ENCODE measurements at regions not wholly inside any gene's neighbourhood (a gene's known extent, or its start where the extent isn't known, plus 50 kb on each side); places are given as distances from the start of the nearest gene placed in this dataset.

DNA sequence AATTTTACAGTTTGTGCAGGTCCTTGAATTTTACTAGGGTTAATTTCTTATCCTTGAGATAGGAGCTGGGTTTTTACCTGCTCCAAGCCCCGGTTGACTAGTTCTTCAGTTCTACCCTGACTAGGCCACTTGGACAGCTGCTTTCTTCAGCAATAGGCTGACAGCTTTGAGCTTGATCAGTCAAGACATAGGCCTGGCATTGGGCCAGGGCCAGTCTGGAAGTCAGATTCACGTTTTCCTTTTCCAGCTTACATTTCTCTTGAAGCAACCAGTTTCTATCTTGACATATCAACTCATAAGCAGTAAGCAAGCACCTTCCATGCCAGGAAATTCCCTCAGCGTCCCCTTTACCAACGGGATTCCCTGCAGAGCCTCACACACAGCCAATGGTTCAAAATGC lies 63.7 kb upstream of the AJAP1 start:
- DNase-seq (ENCODE audit: low spot score) = no peak

DNA sequence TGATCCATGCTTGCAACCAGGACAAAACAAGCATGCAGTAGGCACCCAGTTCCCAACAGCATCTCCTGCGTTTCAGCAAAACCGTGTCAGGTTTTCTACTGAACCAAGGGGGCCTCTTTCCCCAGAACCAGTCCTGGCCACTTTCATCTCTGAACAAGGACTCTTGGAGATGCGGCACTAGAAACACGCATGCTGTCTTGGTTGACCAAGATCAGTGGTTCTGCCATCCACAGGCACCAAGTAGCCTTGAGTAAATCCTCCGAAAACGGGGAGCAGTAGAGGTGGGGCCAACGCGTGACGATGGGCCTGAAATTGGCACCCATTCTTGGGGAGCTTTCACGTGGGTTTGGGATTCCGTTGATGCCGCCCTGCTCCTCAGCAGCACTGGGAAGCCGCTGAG lies 62.5 kb upstream of the AJAP1 start:
- no peak for DNase-seq (ENCODE audit: low spot score)

DNA sequence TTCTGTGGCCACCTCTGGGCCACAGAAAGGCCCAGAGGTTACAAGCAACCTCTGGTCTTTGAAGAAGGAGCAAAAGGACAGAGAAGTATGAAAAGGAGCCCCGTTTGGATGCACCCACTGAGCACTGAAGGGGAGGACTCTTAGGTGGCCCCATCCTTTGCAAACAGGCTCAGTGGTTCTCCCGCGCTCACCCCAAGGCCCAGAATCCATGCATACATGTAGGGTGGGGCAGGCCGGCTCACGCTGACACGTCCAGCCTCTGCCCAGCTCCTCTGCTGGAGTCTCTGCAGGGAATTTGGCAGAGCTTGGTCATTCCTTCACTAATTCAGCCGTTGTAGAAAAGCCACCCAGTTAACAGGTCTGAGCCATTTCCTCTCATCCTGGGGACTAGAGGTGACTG lies 61.3 kb upstream of the AJAP1 start:
- DNase-seq (ENCODE audit: low spot score) = no peak

DNA sequence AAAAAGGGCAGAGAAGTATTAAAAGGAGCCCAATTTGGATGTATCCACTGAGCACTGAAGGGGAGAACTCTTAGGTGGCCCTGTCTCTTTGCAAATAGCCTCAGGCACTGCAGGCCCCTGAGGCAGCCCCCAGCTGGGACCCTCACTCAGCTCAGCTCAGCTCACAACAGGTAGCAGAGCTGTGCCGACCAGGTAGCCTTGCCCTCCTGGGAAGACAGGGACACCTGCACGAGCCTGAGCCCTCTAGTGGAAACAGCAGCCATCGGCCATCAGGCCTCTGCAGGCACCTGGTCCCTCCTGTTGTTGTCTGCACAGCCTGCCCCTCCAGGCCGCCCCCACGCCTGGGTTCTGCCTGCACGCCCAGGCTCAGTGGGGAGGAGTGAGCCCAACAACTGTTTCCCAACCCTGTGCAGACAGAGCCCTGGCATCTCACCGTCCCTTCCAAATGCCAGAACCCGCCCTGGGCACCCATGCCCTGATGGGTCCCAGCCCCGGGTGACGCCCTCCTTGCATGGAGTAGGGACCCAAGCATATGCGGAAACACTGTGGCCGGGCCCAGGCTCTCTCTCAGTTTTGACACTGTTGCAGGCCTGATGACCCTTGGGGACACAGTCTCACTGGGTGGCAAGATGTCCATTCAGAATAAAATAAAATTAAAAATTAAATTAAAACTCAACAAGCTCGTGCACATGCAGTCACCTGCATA lies 60.0 kb upstream of the AJAP1 start:
- no peak for DNase-seq (ENCODE audit: low spot score)

DNA sequence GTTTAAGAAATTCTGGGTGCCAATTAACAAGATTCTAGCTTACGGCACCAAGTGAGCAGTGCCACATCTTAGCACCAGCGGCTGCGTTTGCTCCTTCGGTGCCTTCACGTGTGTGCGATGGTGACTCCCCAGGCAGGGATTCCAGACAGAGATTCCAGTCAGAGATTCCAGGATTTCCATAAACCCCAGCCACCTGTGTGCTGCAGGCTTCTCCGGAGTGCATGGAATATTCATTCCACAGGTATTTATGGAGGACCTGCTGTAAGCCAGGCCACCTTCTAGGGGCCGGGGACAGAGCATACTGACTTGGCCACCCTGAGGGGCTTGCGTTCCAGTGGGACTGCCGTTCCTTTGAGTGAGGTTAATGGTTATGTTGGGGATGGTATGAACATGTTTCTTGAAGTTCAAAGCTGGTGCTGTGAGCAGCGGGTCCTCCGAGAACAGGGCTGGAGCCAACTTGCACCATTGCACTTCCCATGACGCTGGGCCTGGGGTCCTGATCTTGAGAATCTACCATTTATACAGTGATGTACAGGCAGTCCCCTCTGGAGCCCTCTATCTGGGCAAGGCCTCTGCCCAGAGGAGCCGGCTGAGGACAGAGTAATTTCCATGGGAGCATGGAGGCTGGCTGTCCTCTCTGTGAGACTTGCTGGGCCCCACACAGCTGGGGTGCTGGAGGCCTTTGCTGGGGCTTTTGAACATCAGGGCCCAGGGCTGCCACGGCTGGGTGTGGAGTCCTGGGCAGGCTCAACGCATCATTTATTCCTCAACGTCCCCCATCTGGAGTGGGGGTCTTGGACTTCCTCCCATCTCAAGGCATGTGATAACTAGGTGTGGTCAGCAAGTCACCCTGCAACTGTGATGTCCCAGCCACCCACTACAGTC lies 58.8 kb upstream of the AJAP1 start:
- DNase-seq (ENCODE audit: low spot score) = no peak

DNA sequence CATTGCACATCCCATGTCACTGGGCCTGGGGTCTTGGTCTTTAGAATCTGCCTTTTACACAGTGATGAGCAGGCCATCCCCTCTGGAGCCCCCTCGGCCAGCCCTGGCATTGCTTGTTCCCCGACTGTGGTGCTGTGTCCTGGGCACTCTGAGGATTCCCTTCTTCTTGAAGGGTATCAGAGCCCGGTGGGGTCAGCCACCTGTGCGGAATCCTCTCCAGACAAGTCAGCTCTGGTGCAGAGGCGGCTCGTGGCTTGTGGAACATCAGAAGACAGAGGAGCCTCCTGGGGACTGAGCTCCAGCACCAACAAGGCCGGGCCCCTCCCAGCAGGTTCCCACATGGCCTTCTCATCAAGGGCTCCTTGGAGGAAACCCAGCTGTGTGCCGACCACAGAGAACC lies 57.9 kb upstream of the AJAP1 start:
- DNase-seq (ENCODE audit: low spot score) = no peak

DNA sequence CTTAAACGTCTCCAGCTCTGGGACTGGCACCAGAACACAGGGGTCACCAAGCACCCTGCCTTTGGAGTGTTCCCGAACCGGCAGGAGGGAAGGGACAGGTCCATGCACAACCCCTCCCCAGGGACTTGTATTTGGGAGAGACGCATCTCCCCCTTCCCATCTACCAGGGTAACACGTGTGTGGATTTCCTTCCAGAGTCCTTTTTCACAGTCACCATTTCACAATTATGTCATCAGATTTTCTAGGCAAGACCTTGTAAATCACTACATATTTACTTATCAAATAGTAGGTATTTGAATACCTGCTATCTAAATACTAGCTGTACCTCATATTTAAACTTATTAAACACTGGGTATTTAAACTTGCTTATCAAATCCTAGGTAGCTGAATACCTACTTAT lies 57.4 kb upstream of the AJAP1 start:
- DNase-seq (ENCODE audit: low spot score) = no peak

DNA sequence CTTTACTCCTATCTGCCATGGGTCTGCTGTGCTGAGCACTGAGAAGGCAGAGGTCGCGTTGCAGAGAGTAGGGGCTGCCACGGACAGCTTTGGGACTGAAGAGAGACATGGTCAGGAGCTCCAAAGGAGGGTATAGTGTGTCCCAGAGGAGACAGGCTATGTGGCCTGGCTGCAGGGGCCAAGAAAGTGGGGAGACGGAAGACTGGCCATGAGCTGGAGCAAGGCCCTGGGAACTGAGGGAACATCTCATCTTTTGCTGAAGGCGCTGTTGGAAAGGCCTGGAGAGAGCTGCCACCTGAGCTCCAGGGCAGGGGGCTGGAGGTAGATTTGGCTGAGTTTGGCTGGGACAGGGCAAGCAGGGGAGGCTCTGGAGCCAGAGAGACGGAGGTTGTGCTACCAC lies 55.8 kb upstream of the AJAP1 start:
- no peak for DNase-seq (ENCODE audit: low spot score)

DNA sequence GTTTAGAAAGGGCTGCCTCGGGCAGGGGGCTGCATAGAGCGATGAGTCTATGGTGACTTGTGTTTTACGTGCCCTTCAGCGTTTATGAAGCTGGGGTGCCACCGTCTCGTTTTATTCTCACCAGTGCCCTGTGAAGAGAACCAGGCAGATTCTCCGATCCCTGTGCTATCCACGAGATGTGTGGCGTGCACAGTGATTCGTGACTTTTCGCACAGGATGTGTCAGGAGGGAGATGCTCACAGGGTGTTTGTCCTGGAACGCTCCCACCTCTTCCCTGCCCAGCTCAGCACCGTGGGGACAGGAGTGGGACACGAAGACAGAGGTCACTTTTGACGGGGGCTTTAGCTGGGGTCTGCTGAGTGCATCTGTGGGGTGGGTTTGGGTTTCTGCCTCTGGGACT lies 54.9 kb upstream of the AJAP1 start:
- DNase-seq (ENCODE audit: low spot score) = no peak

DNA sequence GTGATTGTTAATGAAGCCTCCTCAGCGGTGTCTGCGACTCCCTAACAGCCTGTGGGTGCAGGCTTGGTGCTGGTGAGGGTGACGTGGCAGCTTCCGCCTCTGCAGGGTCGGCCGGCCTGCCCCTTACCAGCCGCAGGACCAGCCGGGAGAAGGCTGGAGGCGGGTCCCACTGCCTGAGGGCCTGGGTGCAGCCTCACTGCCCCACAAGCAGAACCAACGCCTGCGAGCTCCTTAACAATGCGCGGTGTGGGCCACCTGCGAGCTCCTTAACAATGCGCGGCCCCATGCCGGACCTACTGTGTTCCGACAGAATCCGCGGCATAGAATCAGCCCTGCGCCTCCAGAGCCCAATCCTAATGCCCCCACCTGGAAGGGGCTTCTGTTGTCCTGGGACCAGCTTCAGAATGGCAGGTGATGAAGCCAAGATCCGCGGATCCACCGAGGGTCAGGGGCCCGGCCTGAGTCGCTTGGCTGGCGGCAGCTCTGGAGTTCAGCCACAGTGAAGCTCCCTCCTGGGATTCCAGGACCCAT lies 54.4 kb upstream of the AJAP1 start:
- no peak for DNase-seq (ENCODE audit: low spot score)

DNA sequence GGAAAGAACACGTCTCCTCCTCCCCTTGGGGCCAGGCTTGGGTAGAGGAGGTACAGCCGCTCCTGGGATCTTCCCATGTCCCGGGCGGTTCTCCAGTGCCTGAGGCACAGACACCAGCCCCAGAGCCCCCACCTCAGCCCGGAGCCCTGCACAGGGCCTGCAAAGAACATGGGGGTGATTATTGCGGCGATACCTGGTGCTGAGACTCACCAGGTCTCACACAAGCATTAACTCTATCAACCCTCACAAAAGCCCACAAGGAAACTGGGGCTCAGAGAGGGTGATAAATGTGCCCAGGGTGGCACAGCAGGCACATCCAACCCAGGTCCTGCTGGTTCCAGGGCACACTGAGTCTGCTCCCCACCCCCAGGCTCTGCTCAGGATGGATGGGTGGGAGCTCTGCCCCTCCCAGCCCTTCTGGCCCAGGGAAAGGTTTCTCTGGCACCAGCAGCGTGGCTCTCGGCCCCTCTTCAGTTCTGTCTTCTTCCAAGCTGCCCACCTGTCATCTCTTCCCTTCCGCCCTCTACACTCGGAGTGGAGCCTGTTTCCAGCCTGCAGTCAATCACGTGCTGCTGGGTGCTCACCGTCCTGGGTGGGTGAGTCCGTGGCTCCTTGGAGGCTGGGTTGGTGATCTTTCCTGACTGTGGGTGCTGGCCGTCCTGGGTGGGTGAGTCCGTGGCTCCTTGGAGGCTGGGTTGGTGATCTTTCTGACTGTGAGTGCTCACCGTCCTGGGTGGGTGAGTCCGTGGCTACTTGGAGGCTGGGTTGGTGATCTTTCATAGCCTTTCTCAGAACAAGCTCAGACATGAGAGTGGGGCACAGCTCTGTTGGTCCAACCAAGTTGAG lies 53.6 kb upstream of the AJAP1 start:
- DNase-seq (ENCODE audit: low spot score) = no peak

DNA sequence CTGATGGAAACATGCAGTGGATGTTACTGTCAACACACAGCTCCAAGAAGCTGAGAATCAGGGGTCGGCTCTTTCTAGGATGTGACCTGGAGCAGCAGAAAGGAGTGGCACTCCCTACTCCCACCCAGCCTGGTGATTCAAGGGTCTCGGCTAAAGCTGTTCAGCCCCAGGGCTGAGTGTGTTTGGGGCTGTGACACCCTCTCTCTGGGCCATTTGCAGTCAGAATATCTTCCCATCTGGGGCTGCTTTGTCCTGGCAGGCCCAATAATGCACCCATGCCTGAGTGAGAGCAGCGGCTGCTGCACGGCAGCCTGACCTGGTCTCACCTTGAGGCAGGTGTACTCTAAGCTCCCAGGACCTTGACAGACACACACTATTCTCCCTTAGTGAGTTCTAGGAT lies 52.5 kb upstream of the AJAP1 start:
- DNase-seq (ENCODE audit: low spot score) = no peak

DNA sequence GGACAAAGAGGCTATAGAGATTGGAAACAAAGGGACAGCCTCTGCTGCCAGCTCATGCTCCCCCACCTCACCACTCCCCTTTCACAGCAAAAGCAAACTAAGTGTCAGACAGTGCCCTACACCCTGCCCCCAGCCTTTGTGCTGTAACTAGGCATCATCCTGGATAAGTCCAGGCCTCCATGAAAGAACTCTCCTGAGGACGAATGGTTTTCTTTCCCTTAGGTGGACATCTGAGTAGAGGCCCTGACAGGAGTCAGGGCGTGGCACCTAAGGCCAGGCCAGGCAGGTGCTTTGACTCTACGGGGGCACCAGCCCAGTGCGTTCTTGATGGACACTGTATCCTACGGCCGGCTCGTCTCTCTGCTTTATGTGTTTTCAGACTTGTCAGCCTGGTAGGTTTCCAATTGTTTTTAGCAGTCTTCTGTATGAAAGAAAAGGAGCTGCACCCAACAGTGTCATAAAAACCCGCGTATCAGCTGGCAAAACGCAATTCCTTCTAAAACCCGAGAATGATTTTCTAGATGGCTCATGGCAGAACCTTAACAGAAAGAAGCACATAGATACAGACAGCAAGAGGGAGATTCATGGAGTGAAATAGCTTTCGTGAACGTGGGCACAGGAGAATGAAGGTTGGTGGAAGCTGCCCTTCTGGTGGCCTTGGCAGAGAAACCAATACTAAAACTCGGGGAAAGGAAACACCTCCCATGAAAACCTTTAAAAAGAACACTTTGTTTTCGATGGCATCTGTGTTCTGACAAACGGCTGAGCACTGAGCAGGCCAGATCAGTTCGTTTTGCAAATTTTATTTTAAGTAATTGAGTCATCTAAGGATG lies 51.7 kb upstream of the AJAP1 start:
- DNase-seq (ENCODE audit: low spot score) = no peak

DNA sequence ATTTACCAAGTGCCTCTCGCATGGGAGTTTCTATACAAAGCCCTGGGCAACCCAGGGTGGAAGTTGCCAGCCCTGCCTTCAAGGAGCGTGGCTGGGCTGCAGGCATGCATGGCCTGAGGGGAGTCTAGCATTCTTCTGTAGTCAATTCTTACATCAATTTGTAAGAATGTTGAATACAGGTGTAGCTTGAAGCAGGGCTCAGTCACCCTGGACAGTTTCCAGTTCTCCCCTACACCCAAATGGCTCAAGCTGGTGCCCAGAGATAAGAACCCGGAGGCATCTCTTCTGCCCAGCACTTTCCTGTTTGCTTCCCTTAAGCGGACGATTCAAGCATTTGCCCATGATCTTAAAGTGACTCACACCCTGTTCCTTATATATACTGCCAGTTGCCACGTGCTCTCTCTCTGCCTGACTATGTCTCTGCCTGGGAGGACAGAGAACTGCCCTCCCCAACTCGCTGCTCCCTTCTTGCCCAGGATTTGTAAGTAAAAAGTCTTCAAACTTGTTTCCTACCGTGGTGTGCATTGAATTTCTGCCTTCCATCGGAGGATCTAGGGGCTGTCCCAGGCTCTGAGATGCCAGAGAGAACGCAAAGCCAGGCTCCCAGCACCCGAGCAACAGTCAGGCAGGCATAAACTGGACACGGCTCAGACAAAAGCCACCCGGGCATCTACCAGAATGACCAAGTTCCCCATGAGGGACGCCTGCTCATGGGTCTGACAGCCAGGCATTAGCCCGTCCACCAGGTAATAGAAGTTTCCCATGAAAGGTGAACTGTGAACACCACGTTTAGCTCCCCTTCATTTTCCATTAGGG lies 50.9 kb upstream of the AJAP1 start:
- DNase-seq (ENCODE audit: low spot score) = no peak
